ENCODE measurements at regions not wholly inside any gene's neighbourhood (a gene's known extent, or its start where the extent isn't known, plus 50 kb on each side); places are given as distances from the start of the nearest gene placed in this dataset.

GRCh38 chr3:110324171-110324705 lies 747.4 kb upstream of the NECTIN3 start:
- TF ChIP-seq, protein P1, sequence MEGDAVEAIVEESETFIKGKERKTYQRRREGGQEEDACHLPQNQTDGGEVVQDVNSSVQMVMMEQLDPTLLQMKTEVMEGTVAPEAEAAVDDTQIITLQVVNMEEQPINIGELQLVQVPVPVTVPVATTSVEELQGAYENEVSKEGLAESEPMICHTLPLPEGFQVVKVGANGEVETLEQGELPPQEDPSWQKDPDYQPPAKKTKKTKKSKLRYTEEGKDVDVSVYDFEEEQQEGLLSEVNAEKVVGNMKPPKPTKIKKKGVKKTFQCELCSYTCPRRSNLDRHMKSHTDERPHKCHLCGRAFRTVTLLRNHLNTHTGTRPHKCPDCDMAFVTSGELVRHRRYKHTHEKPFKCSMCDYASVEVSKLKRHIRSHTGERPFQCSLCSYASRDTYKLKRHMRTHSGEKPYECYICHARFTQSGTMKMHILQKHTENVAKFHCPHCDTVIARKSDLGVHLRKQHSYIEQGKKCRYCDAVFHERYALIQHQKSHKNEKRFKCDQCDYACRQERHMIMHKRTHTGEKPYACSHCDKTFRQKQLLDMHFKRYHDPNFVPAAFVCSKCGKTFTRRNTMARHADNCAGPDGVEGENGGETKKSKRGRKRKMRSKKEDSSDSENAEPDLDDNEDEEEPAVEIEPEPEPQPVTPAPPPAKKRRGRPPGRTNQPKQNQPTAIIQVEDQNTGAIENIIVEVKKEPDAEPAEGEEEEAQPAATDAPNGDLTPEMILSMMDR (IDR thresholded peaks at IDR 0.05): no peak
- no peak for TF ChIP-seq POLR2A (IDR thresholded peaks at IDR 0.05)
